HG02852 (cell line): ENCODE measurements at regions not wholly inside any gene's neighbourhood (a gene's known extent, or its start where the extent isn't known, plus 50 kb on each side); places are given as distances from the start of the nearest gene placed in this dataset.
"Not testable (repeated sequence)": the region's sequence is repeated elsewhere in the genome, so short reads cannot be mapped to it uniquely, and the experiment has no call there.

Experiments used
- ATAC-seq: cut with Tn5 transposase; IDR thresholded peaks from one replicate; pipeline ENCODE4 v1.9.1; 2021; ENCODE audit warnings: mild to moderate bottlenecking, moderate library complexity; ENCODE audit not compliant: unreplicated experiment

DNA sequence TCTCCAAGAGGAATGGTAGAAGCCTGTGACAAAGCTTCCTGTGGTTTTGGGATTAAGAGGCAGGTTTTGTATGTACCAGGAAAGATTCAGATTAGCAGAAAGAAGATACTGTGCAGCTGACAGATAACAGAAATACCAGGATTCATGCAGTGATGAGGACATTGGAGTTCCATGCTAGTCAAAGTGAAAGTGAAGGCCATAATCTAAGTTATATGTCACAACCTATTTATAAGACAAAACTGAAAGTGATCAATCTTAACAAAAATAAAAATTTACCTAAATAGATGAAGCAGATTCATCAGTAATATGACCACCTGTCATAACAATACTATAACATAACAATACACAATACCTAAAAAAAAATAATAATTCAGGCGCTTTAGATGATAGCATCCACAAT lies 1305.2 kb upstream of the PCDH9 start:
- ATAC-seq = peak; percentile 83

DNA sequence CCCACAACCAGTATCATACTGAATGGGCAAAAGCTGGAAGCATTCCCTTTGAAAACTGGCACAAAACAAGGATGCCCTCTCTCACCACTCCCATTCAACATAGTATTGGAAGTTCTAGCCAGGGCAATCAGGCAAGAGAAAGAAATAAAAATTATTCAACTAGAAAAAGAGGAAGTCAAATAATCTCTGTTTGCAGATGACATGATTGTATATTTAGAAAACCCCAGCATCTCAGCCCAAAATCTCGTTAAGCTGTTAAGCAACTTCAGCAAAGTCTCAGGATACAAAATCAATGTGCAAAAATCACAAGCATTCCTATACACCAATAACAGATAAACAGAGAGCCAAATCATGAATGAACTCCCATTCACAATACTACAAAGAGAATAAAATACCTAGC lies 1297.0 kb upstream of the PCDH9 start:
- not testable (repeated sequence) for ATAC-seq

DNA sequence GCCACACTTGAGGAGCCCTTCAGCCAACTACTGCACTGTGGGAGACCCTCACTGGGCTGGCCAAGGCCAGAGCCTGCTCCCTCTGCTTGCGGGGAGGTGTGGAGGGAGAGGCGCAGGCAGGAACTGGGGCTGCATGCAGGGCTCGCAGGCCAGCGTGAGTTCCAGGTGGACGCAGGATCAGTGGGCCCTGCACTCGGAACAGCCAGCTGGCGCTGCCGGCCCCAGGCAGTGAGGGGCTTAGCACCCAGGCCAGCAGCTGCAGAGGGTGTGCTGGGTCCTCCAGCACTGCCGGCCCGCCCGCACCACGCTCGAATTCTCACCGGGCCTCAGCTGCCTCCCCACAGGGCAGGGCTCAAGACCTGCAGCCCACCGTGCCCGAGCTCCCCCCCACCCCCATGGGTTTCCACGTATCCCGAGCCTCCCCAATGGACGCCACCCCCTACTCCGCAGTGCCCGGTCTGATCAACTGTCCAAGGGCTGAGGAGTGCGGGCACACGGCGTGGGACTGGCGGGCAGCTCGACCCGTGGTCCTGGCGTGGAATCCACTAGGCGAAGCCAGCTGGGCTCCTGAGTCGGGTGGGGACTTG lies 1293.8 kb upstream of the PCDH9 start:
- ATAC-seq = no peak

DNA sequence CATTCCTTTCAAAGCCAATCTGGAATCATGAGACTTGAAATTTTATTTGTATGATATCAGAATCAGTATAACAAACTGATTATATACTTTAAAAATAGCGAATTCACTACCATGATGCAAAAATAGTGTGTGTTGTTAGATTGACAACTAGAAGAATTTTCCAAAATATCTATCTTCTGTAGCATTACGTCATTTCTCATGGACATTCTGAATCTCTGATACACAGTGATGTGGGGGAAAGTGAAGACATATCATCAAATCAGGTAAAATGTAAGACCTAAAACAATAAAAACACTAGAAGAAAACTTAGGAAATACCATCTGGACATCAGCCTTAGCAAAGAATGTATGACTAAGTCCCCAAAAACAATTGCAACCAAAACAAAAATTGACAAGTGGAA lies 1292.0 kb upstream of the PCDH9 start:
- ATAC-seq = no peak

DNA sequence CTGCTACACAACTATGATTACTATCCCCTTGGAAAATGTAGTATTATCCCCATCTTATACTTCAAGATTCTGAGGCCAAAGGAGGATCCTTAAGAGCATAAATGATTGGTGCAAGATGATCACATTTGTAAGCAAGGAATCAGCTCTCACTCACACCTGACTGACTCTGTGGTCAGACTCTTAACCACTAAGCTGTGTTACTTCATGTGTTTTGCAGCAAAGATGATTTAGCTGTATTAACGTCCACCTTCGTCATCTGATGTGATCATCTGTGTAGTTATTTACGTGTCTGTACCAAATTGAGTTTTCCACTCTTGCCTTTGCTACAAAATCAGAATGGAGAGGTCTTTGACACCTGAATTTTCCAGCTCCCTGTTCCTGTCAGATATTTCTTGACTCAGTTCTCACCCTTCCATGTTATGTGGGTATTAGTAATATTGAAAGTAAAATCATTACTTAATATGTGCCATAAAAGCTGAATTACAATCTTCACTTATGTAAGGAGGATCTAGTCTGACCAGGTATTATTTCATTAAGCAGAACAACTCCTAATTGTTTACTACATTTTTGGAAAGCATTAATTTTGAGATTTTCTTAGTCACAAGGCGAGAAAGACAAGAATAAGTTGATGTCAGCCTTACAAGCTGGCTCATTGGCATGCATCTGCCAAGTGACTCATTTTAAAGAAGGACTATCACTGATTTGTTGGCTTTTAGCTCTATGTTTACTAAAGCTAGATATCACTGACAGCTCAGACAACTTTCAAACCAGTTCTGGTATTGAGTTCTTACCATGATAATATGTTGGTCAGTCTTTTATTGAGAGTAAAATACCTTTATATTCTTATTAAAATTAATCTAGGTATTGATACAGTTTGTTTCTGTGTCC lies 1279.8 kb upstream of the PCDH9 start:
- peak; percentile 75 for ATAC-seq

DNA sequence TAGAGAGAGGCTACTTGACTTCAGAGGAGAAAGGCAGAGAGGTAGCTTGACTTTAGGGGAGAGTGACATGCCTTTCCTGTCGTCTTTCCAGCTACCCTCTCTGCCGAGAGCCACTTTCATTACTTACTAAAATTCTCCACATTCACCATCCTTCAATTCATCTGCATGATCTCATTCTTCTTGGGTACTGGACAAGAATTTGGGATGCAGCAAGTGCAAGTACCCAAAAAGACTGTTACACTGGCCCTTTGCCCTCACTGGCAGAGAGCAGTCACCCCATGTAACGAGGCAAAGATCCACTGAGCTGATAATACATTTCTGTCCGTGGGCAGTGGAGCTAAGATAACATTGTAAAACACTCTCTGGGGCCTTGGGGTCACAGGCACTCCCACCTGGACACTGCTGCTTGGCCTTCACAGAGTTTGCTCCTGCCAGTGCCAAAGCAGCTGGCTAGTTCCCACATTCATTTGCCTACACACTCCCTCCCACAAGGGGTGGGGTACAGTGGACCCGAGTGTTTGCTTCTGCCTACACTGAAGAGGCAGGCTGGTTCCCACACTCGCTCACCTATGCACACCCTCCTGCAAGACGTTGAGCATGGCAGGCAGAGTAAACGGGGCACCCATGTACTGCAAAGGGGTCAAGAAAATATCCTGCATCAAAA lies 1276.9 kb upstream of the PCDH9 start:
- ATAC-seq = no peak

DNA sequence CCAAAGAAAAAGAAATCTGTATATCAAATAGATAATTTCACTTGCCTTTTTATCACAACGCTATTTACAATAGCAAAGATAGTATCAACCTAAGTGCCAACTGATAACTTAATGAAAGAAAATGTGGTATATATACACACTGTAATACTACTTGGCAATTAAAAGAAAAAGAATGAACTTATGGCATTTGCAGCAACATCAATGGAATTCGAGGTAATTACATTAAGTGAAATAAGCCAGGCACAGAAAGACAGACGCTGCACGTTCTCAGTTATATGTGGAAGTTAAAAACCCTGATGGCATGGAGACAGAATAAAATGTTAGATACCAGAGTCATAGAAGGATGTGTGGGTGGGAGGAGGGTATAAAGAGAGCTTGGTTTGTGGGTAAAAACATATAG lies 1260.5 kb upstream of the PCDH9 start:
- ATAC-seq = no peak

DNA sequence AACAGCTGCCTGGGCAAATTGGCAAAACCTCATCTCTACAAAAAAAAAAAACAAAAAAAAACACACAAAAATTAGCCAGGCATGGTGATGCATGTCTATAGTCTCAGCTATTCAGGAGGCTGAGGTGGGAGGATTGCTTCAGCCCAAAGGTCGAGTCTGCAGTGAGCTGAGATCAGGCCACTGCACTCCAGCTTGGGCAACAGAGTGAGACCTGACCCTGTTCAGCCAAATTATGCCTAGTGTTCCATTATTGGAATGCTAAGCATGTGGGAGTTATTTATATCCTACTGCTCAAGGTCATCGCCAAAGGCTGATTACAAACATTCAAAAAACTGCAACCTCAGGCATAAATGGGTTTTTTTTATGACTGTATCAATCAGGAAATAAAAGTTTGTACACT lies 1251.0 kb upstream of the PCDH9 start:
- ATAC-seq = no peak

DNA sequence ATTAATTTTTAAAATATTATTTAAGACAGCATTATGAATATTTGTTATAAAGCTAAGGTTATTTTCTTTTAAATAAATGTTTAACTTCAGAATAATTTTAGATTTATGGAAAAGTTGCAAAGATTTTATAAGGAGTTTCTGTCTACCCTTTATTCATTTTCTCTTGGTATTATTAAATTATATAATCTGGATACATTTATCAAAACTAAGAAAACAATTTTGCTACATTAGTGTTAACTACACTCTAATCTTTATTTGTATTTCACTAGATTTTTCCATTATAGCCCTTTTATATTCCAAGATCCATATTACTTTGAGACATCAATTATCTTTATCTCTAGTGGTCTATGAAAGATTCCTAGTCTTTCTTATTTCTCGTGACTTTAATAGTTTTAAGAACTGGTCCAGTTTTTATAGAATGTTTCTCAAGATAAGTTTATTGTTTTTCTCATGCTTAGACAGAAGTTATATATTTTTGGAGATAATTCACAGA lies 1243.7 kb upstream of the PCDH9 start:
- no peak for ATAC-seq

DNA sequence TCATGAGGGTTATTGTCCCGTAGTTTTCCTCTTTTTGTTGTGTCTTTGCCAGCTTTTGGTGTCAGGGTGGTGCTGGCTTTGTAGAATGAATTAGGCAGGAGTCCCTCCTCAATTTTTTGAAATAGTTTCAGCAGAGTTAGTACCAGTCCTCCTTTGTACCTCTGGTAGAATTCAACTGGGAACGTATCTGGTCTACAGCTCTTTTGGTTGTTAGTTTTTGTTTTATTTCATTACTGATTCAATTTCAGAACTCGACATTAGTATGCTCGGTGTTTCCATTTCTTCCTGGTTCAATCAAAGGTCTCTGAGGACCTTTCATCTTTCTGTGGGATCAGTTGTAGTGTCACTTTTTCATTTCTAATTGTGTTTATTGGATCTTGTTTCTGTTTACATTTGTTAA lies 1237.0 kb upstream of the PCDH9 start:
- ATAC-seq = no peak

DNA sequence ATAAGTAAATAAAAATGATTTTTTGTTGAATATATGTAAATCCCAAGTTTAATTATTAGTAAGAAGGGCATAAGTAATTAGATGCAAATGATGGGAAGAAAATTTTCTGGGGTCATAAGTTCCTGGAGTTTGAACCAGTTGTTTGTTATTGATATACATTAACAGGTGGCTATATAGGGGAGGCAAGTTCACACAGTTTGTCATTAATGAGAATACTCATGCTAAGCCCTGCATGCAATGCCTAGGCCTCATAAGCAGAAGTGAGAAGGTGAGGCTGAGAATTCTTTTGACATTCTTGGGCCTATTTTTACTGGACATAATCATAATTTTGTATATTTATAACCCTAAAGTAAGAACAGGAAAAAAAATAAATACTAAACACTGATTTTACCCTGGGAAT lies 1210.7 kb upstream of the PCDH9 start:
- no peak for ATAC-seq

DNA sequence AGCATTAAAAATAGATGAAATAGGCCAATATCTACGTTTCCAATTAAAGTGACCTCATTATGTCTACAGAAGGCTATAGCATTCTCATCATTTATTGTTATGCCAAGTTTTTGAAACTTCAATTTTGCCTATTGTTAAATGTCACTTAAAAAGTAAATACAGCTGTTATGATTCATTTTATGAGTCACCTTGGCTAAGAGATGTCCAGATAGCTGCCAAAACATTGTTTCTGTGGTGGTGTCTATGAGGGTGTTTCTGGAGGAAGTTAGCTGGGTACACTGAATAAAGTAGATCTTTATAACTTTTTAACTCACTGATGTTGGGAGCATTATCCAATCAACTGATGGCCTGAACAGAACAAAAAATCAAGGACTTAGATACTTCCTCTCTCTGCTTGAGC lies 1209.7 kb upstream of the PCDH9 start:
- no peak for ATAC-seq

DNA sequence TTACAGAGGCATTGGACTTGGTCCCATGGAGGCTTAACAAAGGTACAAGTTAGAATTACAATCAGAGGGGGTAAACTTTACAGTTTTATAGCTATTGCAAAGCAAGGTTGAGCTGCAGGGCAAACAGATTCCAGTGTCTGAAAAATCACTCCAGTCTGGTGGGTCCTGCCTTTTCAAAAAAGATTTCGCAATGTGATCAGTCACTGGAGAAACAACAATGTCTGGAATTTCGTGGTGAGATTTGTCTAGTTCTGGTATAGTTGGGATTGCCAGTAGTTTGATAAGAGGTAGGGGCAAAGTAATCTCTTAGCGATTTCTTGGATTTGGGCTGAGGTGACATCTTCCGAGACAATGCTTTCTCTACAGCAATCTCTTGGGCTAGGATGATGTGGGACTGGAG lies 1198.2 kb upstream of the PCDH9 start:
- no peak for ATAC-seq

DNA sequence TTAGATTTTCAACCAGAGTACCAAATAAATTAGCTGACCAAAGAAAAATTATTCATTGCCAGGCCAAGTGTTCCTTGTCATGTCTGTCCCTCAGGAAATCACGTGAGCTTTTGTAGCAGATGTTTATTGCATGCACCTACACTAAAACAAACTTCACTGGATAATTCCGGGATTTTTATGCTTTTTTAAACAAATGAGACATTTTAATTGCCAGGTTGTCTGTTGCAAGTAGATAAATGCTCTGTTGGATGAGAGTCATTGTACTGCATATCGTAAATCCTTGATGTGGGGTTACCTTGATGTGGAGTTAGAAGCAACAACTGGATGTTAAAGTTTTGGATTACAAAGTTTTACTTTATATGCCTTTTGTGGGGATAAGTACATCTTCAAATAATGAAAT lies 1187.7 kb upstream of the PCDH9 start:
- no peak for ATAC-seq

DNA sequence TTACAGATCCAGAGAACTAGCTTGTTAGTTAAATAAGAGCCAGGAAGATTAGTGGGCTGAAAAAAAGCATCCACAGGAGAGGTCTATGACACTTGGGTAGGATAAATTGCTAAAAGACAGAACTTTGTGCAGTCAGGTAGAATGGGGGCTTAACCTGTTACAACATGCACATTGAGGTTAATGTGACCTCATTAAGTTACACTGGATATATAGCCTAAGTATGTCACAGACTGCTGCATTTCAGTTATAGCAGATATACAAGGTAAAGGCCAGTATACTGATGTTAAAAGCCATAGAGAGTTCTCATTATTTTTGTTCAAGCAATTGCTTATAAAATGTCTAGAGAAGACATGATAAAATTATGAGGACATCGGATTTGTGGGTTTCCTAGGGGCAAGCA lies 1179.9 kb upstream of the PCDH9 start:
- no peak for ATAC-seq

DNA sequence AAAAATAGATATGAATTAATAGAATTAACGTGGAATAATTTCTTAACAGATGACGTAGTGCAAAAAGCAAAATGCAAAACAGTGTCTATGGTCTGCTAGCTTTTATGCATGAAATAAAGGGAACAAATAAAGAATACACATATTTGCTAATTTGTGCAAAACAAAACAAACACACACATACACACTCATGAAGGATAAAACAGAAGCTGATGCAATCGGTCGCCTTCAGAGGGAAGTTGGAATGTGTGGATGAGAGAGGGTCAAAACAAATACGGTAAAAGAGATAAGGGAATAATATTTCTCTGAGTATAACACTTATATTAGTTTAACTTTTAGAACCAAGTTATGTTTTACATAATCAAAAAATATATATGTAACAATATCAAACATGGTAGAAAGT lies 1160.9 kb upstream of the PCDH9 start:
- ATAC-seq = no peak

DNA sequence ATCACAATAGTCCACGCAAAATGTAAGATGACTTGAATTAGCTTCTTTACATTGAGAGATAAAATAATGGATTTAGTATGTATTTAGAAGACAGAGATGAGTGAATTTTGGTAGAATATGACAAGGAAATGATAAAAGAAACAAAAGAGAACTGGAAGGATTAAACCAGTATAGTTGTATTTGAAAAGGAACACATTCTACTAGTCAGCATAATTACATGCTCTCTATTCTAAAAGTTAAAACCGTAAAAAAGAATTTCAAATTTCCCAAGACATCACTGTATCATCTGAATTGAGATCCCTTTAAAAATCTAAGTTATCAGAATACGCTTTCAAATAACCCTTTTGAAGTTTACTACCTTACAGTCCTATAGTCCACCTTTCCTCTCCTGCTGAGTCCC lies 1156.7 kb upstream of the PCDH9 start:
- no peak for ATAC-seq

DNA sequence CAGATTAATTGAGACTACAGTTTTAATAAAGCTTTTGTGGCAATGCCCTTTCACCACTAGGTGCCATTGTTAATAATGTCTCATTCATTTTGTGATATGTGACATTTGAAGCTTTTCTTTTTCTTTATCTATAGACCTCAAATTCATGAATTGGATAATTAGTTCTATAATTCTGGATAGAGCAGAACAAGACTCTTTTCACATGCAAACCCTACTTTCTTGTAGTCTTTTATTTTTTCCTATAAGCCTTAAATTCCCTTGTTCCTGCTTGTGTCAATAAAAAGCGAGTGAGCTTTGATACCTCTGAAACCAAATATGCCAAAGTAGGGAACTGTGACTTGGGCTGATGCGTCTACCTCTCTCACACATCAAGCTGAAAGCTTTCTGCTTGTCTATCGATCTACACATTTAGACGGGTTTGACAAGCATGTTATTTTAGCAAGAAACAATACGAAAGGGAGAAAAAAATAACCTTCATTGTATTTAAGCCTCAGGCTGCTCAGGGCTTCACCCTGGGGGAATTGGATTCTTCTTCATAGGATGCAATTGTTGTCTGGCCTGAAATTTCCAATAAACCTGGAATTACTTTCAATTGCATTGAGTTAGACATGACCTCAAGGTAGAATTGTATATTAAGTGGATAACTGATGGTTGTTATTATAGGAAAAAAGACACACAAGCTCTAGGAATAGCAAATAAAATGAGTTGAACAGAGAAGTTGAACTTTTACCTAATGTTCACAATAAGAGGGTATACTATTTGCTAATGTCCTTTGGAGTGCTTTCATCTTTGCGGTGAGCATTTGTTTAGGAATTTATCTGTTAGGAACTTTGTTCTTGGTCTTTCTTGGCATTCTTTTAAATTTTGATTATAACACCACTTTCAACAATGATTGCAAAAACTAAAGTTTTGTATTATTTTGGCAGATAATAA lies 1150.2 kb upstream of the PCDH9 start:
- ATAC-seq = no peak

DNA sequence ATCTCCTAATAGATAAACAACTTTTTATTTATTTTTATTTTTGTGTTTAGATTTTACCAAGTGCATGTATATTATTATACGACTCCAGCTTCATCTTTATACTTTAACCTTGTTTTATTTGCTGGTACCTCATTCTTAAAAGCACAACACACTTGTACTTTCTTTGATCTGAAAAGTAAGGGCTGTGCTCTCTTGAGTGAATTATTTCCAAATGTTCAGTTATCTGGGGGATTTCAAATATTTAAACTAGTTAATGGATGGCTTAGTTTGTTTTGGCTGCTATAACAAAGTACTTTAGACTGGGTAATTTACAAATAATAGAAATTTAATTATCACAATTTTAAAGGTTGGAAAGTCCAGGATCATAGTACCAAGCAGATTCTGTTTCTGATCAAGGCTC lies 1148.2 kb upstream of the PCDH9 start:
- no peak for ATAC-seq

DNA sequence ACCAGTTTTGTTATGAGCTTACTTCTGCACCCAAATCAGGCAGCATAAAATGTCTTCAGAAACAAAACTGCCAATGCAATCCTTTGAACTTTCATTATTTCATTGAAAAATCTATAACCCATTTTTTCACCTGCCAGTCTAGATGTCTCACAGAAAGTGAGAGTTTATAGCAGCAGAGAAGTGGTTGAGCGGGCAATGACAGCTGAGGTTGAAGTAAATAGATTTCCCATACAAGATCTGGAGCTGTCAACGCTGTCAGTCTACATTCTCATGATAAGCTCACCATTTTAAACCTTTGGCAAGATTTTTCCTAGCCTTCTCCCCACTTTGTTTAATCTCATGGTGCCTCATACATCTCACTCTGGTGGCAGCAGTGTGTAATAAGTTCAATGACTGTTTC lies 1144.9 kb upstream of the PCDH9 start:
- ATAC-seq = no peak

DNA sequence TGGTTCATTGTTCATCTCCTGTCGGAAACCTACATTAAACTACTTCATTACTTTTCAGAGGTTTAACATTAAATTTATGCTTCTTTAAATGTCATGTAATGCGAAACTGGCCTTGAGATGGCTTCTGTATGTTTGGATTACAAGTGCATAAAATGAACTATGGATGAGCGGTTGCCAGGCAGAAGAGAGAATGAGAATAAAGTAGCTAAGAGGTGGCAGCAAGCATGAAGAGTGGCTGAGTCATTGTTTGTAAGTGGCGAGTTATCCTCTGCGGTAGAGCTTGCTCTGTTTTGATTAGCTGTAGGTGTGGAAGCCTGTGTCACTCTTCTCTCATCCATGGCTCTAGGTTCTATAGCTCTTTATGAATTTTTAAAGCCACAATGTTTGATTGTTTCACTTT lies 1139.6 kb upstream of the PCDH9 start:
- ATAC-seq = no peak
